WTC11 (cell line): ENCODE measurements at regions not wholly inside any gene's neighbourhood (a gene's known extent, or its start where the extent isn't known, plus 50 kb on each side); places are given as distances from the start of the nearest gene placed in this dataset.

Source experiments
- CREB1 ChIP-seq: sonication (generic); formaldehyde crosslinking; IDR thresholded peaks from 2 replicates; pipeline ENCODE4 v1.8.0; 2023; ENCODE audit warnings: mild to moderate bottlenecking, missing genetic modification reagents
- ESRRA ChIP-seq: sonication (generic); formaldehyde crosslinking; IDR thresholded peaks from 2 replicates; pipeline ENCODE4 v1.8.1; 2022; ENCODE audit warnings: mild to moderate bottlenecking, missing genetic modification reagents, borderline replicate concordance
- FOXP1 ChIP-seq: sonication (generic); formaldehyde crosslinking; IDR thresholded peaks from 2 replicates; pipeline ENCODE4 v1.8.0; 2022; ENCODE audit warnings: missing genetic modification reagents, mild to moderate bottlenecking, moderate library complexity, borderline replicate concordance
- NFYB ChIP-seq: sonication (generic); formaldehyde crosslinking; conservative IDR thresholded peaks from 2 replicates; pipeline ENCODE4 v1.8.0; 2022; ENCODE audit warnings: low read depth, missing genetic modification reagents
- NR3C1 ChIP-seq: sonication (generic); formaldehyde crosslinking; conservative IDR thresholded peaks from 2 replicates; pipeline ENCODE4 v1.8.1; 2023; ENCODE audit warnings: low read depth, mild to moderate bottlenecking, missing genetic modification reagents
- SMAD4 ChIP-seq: sonication (generic); formaldehyde crosslinking; IDR thresholded peaks from 2 replicates; pipeline ENCODE4 v1.8.0; 2022; ENCODE audit warnings: mild to moderate bottlenecking, missing genetic modification reagents
- ZNF138 ChIP-seq: sonication (generic); formaldehyde crosslinking; conservative IDR thresholded peaks from 2 replicates; pipeline ENCODE4 v1.8.1; 2022; ENCODE audit warnings: mild to moderate bottlenecking, moderate library complexity, missing genetic modification reagents
- ZNF263 ChIP-seq: sonication (generic); formaldehyde crosslinking; IDR thresholded peaks from 2 replicates; pipeline ENCODE4 v1.8.1; 2022; ENCODE audit warnings: low read depth, mild to moderate bottlenecking, moderate library complexity, missing genetic modification reagents
- TF ChIP-seq, protein P1 (sequence below): sonication (generic); formaldehyde crosslinking; IDR thresholded peaks from 2 replicates; pipeline ENCODE4 v1.8.1; 2022; ENCODE audit warnings: mild to moderate bottlenecking, moderate library complexity, missing genetic modification reagents
- TF ChIP-seq, protein P2 (sequence below): fragments of 200-600 bp; IDR thresholded peaks from 2 replicates; pipeline ENCODE4 v1.8.0; 2022; ENCODE audit warnings: antibody characterized with exemption
- TF ChIP-seq, protein P3 (sequence below): sonication (generic); formaldehyde crosslinking; IDR thresholded peaks from 2 replicates; pipeline ENCODE4 v1.8.1; 2023; ENCODE audit warnings: mild to moderate bottlenecking, missing genetic modification reagents, moderate library complexity
- TF ChIP-seq, protein P4 (sequence below): sonication (generic); formaldehyde crosslinking; IDR thresholded peaks from 2 replicates; pipeline ENCODE4 v1.8.0; 2023; ENCODE audit warnings: mild to moderate bottlenecking, missing genetic modification reagents

DNA sequence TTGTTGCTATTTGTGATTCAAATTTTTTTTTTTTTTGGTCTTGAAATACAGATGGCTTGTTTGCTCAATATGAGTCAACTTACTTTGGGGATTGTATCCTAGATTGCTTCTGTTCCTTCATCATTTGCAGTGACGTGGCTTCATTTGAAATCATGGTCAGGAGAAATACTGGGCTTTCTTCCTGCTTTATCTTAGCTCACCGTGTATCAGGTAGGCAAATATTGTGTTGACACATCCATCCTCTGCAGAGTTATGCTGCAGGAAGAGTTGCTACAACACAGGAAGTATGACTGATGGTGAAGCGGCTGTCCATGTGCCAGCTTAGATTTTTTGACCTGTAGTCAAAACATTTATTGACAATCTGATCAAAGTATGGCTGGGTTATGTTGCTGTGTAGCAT lies 232.2 kb downstream of the C4orf33 start:
- TF ChIP-seq, protein P1, sequence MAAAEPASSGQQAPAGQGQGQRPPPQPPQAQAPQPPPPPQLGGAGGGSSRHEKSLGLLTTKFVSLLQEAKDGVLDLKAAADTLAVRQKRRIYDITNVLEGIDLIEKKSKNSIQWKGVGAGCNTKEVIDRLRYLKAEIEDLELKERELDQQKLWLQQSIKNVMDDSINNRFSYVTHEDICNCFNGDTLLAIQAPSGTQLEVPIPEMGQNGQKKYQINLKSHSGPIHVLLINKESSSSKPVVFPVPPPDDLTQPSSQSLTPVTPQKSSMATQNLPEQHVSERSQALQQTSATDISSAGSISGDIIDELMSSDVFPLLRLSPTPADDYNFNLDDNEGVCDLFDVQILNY: no peak
- TF ChIP-seq, protein P2, sequence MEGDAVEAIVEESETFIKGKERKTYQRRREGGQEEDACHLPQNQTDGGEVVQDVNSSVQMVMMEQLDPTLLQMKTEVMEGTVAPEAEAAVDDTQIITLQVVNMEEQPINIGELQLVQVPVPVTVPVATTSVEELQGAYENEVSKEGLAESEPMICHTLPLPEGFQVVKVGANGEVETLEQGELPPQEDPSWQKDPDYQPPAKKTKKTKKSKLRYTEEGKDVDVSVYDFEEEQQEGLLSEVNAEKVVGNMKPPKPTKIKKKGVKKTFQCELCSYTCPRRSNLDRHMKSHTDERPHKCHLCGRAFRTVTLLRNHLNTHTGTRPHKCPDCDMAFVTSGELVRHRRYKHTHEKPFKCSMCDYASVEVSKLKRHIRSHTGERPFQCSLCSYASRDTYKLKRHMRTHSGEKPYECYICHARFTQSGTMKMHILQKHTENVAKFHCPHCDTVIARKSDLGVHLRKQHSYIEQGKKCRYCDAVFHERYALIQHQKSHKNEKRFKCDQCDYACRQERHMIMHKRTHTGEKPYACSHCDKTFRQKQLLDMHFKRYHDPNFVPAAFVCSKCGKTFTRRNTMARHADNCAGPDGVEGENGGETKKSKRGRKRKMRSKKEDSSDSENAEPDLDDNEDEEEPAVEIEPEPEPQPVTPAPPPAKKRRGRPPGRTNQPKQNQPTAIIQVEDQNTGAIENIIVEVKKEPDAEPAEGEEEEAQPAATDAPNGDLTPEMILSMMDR: no peak
- TF ChIP-seq, protein P3, sequence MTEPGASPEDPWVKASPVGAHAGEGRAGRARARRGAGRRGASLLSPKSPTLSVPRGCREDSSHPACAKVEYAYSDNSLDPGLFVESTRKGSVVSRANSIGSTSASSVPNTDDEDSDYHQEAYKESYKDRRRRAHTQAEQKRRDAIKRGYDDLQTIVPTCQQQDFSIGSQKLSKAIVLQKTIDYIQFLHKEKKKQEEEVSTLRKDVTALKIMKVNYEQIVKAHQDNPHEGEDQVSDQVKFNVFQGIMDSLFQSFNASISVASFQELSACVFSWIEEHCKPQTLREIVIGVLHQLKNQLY: no peak
- no peak for TF ChIP-seq FOXP1 (CRISPR knock-in tag)
- TF ChIP-seq SMAD4 (CRISPR knock-in tag): no peak
- no peak for TF ChIP-seq ZNF138 (CRISPR knock-in tag)
- TF ChIP-seq ESRRA (CRISPR knock-in tag): no peak
- TF ChIP-seq ZNF263 (CRISPR knock-in tag): no peak
- TF ChIP-seq CREB1 (CRISPR knock-in tag): no peak
- TF ChIP-seq, protein P4, sequence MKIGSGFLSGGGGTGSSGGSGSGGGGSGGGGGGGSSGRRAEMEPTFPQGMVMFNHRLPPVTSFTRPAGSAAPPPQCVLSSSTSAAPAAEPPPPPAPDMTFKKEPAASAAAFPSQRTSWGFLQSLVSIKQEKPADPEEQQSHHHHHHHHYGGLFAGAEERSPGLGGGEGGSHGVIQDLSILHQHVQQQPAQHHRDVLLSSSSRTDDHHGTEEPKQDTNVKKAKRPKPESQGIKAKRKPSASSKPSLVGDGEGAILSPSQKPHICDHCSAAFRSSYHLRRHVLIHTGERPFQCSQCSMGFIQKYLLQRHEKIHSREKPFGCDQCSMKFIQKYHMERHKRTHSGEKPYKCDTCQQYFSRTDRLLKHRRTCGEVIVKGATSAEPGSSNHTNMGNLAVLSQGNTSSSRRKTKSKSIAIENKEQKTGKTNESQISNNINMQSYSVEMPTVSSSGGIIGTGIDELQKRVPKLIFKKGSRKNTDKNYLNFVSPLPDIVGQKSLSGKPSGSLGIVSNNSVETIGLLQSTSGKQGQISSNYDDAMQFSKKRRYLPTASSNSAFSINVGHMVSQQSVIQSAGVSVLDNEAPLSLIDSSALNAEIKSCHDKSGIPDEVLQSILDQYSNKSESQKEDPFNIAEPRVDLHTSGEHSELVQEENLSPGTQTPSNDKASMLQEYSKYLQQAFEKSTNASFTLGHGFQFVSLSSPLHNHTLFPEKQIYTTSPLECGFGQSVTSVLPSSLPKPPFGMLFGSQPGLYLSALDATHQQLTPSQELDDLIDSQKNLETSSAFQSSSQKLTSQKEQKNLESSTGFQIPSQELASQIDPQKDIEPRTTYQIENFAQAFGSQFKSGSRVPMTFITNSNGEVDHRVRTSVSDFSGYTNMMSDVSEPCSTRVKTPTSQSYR: no peak
- no peak for TF ChIP-seq NR3C1 (CRISPR knock-in tag)
- TF ChIP-seq NFYB (CRISPR knock-in tag): no peak
